ENCODE measurements at regions not wholly inside any gene's neighbourhood (a gene's known extent, or its start where the extent isn't known, plus 50 kb on each side); places are given as distances from the start of the nearest gene placed in this dataset.

DNA sequence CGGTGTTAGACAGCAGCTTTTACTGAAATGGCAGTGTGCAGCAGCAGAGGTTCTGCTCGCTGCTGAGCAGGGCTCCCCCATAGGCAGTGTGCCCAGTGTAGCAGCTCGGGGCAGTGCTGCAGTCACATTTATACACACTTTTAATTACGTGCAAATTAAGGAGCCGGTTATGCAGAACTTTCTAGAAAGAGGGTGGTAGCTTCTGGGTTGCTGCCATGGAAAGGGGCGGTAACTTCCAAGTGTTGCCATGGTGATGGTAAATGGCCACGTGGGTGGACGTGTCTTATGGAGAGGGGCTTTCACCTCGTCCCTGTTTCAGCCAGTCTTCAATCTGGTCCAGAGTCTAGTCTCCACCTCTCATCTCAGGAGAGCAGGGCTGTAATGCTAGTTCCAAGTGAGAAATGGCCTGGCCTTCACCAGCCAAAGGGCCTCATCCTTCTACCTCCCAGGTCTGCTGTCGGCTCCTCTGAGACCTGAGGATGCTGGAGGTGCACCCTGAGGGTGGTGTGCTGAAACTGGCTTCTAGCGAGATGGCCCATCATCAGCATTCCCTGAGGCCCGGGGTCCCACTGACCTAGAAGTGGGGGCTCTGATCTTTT lies 180.5 kb upstream of the PMEPA1 start:
- no peak for DNase-seq

DNA sequence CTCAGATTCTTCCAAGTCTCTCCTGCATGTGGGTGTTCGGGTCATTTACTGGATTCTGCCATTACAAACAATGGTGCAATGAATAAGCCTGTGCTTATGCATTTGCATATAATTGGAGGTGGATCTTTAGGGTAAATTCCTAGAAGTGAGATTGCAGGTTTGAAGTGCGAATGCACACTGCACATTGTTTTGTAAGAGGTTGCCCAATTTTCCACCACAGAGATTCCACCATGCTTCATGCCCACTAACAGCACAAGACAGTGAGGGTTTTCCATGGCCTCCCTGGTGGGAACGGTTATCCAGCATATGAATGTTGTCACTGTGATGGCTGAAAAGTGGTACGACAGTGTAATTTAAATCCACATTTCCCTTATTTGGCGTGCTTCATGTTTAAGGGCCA lies 178.8 kb upstream of the PMEPA1 start:
- DNase-seq, result no peak

DNA sequence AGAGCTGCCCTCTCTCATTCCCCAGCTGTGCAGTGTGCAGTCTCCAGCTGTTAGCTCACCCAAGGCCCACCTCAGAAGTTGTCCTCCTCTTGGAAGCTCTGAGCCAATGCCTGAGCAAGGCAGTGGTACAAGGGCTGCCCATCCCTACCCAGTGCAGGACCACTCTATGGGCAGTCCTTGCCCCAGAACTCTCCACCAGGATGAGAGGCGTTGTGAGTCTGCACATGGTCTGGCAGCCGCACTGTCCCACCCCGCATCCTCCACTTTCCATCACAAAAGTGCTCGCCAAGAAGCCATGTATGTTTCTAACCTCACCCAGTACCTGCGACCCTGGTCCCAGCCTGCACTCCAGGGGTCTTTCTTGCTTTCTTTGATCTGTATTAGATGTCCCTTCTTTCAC lies 175.1 kb upstream of the PMEPA1 start:
- no peak for DNase-seq

DNA sequence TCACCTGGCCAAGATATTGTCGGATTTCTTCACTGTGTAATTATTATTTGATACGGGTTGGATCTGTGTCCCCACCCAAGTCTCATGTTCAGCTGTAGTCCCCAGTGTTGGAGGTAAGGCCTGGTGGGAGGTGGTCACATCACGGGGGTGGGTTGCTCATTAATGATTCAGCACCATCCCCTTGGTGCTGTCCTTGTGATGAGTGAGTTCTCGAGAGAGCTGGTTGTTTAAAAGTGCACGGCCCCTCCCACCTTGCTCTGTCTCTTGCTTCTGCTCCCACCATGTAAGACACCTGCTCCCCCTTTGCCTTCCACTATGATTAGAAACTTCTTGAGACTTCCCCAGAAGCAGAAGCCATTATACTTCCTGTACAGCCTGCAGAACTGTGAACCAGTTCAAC lies 173.9 kb upstream of the PMEPA1 start:
- DNase-seq, result no peak

DNA sequence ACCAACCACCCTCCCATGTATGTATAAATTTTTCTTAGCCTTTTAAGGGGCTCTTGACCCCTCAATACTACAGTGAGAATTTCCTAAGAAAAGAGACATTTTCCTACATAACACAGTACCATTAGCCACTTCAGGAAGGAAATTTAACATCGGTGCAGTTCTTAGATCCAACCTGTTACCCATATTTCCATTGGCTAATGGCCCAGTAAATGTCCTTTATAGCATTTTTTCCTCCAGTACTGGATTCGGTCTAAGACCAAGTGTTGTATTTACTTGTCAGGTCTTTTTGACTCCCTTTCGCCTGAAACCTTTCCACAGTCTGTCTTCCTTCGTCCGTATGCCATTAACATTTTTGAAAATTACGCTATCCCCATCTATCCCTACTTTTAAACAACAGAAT lies 173.4 kb upstream of the PMEPA1 start:
- no peak for DNase-seq

DNA sequence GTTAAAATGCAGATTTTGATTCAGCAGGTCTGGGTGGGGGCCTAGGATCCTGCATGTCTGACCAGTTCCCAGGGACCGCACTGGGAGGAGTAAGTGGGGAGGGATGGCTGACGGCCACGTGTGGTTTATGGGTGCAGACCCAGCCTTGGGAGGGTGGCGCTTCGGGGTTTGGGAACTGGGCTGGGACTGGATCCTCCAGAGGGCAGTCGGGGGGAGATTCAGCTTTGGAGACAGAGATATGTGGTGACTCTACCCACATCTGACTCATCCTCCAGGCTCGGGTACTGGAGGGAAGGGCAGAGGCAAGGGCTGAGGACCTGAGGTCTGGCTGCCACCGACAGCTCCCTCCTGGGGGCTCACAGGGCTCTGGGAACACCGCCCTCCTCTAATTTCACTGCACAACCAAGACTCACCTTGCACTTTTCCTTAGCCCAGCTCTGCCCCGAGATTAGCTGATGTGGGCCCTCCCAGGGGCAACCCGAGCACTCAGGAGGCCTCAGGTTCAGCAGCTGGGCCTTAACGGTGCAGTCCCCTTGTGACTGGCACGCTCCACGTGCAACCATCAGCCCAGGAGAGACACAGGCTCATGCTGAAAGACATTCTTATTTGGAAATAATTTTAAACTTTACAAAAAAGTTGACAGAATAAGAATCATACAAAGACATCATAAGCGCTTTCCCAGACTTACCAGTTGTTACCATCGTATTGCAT lies 172.8 kb upstream of the PMEPA1 start:
- no peak for DNase-seq

DNA sequence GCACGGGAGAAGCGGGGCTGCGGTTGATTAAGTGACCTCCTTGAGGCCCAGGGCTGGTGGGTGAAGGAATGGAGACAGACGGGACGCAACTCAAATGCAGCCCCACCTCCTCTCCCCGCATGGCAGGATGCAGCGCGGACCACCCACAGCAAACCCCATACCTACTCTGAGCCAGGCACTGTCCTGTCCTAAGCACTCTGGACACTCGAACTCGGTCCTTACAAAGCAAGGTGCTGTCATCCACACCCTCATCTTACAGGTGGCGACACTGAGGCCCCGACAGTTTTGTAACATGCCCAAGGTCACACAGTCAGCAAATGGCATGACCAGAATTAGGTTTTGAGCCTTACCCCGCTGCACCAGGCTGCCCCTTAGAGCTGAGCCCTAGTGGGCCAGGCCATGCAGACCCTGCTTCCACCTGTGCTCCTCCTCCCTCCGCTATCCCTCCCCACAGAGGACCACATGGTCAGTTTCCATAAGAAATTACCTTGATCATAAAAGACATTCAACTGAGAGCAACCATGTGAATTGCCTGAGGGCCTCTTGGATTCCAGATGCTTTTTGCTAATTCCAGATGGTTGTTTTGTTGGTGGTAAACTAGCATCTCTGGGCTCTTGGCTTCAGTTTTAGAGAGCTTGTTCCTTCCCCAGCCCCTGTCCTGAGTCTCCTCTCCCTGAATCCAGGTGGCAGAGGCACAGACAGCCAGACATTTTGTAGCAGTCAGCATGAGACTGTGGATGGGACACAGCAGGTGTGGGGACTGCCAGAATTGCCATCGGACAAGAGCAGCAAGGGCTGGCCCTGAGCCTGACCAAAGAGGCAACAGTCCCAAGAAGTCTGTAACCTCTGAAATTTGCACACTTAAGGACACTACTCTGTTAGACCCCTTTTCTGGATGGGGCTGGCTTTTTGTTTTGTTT lies 171.9 kb upstream of the PMEPA1 start:
- no peak for DNase-seq

DNA sequence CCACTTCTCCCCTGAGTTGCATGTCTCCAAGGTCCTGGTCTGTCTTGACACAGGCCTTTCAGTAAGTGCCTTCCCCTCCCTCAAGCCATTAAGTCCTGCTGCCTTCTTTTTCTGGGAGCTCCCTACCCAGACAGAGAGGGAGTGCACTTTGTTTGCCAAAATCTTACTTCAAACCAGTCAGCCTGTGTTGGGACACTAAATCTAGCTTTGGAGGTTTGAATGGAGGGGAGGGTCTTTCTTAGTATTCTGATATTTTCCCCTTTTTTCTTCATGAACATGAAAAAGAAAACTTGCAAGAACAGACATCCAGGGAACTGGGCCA lies 170.7 kb upstream of the PMEPA1 start:
- DNase-seq, result no peak

DNA sequence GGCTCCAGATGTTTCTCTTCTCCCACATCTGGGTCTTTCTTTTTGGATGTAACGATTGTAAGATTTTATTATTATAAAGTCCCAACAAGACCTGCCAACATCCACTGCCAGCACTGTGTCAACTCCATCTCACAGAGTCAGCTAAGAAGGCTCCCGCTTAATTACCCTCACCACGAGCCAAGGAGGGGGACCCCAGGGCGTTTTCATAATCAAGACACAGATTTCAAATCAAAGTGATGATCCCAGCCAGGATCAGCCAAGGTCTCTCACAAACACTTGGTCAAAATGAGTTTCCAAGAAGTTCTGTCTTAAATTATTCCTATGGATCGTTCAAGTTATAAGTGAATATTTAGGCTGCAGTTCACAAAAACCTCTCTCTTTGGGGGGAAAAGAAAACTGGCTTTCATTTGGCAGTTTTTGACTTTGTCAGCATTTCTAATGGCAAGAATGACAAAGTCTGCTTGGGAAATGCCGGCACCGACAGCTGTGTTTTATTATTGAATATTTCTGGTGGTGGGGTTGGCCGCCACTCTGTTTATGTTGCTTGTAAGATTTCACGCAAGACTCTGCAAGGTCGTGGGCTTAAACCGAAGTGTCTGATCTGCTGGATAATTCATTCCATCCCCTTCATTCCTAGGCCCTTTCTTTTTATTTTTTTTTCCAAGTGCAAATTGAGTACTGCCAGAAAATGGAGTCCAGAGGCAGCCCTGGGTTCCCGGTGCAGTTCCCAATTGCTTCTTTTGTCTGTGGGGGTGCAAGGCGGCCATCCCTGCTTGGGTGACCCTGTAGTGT lies 170.2 kb upstream of the PMEPA1 start:
- no peak for DNase-seq

DNA sequence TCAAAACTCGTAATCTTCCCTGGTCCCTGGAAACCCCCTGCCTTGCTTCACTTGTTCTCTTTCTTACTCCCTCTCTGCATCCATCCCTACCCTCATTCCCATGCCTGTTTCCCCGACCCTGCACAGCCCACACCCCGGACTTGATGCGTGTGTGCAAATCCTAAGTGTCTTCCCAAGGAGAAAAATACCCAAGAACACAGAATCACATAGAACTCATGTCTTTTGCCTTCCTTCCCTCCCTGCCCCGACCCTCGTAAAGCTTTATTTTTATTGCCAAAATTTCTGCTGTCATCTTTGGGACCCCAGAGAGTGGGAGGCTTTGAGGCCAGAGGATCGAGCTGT lies 169.6 kb upstream of the PMEPA1 start:
- no peak for DNase-seq

DNA sequence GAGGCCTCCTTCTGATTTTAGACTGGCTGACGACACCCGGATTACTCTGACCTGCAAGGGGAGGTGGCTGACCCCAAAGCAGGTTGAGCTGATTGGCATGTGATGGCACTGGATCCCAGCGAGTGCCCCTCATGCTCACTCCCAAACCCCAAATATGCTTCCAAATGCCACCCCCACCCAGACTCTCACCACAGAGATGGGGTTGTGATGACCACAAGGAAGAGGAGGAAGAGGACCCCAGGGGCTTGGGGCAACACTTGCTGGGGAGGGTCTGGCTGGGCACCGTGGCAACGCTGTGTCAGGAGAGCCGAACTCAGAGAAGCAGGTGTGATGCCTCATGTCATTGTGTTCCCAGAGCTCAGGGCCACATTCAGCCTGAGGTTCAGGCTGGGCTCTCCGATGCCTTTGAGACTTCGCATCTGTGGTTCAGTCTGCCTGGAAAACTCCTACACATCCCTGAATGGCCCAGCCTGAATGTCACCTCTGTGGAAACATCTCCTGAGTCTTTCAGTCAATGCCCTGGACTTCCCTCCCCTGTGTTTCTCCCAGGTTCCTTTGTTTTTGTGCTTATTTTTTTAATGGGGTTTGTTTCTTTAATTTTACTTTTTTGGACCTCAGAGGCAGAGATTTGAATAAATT lies 169.1 kb upstream of the PMEPA1 start:
- DNase-seq, result no peak

DNA sequence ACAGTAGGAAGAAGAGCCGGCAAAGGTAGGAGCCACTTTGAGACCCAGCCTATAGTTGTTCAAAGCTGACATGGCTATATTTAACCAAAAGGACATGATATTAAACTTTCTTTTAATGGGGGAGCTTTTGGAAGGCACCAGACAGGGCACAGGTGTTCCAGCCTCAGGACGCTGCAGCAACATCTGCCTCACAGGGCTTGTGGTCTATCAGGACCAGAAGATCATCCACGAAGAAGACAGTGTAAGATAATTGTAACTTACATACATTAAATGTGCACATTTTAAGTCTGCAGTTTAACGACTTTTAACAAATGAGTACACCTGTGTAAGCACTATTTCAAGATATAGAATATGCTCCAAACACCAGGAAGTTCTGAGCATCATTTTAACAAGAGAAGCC lies 168.2 kb upstream of the PMEPA1 start:
- no peak for DNase-seq

DNA sequence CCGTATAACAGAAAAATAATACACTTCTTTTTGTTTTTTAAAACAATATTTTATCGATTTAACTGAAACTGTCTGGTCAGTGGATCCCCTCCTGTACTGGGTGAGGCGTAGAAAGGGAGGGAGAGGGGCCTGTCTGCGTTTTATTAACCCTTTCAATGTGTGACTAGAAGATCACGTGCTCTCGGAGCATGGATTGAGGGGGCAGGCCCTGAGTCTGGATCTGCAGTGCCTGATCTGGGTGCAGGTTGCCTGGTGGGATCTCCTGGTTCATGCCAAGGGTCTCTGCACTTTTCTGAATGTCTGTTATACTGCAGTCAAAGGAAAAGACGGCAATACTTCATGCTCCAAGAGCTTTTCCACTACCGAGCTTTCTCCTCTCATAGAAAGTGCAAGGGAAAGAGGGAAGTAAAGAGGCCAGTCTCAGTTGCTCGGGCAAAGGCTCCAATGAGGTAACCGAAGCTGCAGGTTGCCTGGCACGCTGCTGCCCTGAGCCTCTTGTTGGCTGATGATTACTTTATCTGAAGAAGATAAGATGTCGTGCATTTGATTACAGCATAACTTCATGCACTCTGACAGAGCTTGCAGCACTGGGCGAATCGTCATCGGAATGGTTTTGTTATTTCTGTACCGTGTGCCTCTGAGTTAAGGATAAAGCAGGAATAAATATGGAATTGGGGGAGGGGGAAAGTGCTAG lies 167.5 kb upstream of the PMEPA1 start:
- DNase-seq, result no peak

DNA sequence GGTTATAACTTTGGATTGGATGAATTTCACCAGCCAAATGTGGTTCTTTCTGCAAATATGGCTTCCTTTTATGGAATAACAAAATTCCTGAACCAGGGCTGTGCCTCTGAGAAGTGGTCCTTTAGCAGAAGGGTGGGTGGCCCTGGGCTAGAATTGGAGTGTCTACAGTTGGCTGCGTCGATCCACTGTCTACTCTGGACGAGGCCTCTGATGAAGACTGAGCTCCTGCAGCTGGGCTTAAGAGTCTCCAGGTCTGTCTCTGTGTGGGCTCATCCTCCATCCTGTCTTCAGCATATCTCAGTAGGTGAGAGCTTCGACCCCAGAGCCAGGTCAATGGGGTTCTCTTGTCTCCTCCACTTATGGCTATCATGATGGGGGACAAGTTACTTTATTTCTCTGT lies 166.3 kb upstream of the PMEPA1 start:
- DNase-seq, result no peak

DNA sequence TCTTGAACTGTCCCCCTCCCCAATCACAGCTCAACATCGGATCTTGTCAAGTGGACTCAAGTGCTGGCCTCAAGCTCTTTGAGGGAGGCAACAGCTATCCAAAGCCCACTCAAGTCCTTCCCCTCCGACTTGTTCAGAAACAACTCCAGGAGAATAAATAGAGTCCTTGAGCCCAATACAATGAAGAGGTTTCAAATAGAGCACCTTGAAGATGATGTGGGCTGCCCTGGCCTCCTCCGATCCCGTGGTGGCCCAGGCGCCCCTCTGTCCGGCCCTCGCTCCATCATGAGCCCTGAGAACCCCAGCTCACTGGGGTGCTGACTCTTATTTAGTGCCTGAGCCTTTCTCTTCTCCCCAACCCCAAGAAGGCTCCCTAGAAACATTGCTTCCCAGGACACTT lies 164.3 kb upstream of the PMEPA1 start:
- DNase-seq, result no peak

DNA sequence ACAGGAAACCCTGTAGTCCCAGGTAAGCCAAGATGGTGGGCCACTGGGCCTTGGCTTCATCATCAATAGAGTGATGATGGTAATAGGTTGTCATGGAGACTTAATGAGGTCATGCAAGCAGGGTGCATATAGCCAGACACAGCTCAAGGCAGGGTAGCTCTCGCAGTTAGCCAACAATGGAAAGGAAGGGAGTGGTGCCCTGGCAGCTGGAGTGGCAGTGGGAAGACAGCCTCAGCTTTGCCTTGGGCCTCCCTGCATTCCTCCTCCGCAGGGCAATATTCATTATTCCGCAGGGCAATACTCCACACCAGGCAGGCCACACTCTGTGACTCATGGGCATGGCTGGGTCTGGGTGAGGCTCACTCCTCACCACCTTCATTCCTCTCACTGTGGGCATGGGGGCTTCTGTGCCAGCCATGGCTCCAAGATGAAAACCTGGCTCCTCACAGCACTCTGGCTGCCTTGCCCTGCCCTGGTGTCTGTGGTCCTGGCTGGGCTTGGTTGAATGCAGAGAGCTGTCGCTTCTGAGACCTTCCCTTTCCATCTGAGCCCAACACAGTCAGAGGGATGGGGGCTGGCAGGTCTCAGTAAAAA lies 163.1 kb upstream of the PMEPA1 start:
- DNase-seq, result no peak

DNA sequence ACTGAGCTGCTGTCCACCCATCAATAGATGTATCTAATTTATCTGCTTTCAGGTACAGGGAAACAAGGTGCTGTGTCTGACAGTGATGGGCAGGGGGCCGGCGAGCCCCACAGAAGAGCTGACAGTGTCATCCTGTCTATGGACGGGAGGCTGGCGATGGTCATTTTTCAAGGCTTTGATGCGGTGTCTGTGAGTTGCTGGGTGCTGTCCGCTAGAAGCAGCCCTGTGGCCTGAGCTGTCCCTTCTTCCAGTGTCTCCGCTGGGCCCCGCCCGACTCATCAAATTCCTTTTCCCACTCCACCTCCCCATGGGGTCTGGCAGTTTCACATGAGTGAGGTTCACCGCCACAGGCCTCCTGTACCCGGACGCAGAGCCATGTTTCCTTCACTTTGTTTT lies 161.4 kb upstream of the PMEPA1 start:
- DNase-seq, result no peak

DNA sequence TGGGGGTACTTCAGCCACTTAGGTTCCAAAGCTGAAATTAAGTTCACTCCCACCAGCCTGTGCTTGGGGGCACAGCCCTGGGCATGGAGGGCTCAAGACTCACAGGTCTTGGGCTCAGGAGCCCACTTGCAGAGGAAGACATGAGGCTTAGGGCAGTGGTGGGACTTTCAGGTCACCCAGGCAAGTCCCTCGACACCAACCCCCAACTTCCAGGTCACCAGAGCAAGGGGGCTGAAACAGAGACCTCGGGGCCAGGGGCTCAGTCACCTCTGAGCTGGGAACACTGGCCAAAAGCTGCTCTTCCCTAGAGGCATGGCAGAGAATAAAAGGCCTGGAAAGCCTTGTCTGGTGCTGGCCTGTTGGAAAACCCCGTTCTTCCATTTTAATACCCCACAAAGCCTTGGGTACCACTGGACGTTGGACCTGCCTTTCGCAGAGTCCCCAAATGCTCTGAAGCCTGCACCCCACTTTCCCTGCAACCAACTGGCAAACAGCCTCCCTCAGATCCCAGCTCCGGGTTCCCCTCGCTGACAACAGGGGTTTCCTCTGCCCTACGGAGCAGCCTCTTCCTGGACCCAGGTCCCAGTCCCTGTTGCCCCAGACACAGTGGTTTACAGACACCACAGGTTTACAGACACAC lies 160.9 kb upstream of the PMEPA1 start:
- DNase-seq, result no peak

DNA sequence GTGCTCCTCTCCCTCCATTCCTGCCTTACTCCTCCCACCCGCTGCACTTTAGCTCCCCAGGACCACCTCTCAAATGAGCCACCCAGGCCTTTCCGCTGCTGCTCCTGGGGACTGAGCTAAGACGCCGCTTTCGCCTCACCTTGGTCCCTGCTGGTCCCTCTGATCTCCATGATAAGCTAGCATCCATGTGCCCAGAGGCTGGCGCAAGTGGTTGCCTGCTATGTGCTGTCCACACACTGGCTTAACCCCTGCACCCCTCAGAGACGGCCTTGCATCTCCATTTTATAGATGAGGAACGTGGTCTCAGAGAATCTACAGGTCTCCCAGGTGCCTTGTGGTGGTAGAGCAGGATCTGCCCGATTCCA lies 160.1 kb upstream of the PMEPA1 start:
- no peak for DNase-seq

DNA sequence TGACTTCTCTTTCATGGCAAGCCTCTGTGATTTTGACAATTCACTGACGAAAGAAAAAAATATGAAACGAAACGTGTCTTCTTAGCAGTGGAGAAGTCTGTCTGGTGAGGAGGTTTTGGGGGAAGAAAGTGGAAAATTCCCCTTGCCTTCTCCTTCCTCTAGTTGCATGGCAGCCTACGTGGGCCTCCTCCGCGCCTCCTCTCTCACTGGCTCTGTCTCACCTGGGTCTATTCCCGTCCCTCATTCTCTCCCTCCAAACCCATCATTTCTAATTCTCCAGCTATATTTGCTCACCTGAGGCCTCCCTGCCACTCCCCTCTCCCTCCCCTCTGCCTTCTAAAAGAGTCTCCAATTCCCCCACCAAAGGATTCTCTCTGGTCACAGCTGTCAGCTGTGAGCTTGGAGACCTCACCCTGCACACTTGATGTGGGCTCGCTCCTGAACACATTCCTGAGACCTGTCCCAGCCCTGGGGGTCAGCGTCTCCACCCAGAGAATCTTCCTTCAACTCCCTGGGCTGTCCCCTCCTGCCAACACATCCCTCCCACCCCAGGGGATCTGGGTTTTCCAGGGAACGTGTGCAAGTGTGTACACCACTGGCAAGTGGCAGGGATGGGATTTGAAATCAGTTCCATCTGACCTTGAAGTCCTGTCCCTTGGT lies 159.6 kb upstream of the PMEPA1 start:
- no peak for DNase-seq

DNA sequence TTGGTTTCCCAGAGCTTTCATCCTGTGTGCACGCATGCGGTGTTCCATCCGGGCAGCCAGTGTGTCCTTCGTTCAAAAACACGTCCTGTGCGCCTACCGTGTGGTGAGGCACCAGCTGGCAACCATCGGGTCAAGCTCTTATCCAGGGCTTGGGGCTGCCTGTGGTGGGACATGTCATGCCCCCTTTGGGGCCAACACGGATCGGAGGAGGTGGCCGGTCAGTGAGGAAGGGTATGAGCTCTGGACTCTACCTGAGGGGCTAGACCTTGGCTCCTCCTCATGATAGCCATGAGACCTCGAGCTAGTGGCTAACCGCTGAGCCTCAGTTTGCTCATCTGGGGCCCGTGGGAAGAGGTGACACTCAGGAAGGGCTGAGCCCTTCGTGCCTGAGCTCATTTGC lies 158.5 kb upstream of the PMEPA1 start:
- no peak for DNase-seq

All from stimulated activated CD4-positive, alpha-beta T cell treated with anti-CD3 and anti-CD28 coated beads, Interleukin-1b, Interleukin-23, amount 100 ng/mL, for 48 hours (primary cell).